Fibroblast of lung (primary cell): ENCODE measurements at regions not wholly inside any gene's neighbourhood (a gene's known extent, or its start where the extent isn't known, plus 50 kb on each side); places are given as distances from the start of the nearest gene placed in this dataset.
"Not testable (repeated sequence)": the region's sequence is repeated elsewhere in the genome, so short reads cannot be mapped to it uniquely, and the experiment has no call there.

Experiments used
- EZH2 ChIP-seq: IDR thresholded peaks from 2 replicates; pipeline ENCODE4 v1.5.1; 2012; ENCODE audit warnings: low read length, control low read depth, mild to moderate bottlenecking; ENCODE audit errors: missing control alignments
- TF ChIP-seq, protein P1 (sequence below), 2 donors: IDR thresholded peaks in 1 of 2; conservative IDR thresholded peaks in 1 of 2; 1 replicate in 1 of 2; 2 replicates in 1 of 2; pipeline ENCODE4 v1.5.1; 2011 to 2012; ENCODE audit warnings: low read length in 2 of 2, control low read depth in 1 of 2, inconsistent platforms in 1 of 2, low read depth in 1 of 2, mild to moderate bottlenecking in 1 of 2

DNA sequence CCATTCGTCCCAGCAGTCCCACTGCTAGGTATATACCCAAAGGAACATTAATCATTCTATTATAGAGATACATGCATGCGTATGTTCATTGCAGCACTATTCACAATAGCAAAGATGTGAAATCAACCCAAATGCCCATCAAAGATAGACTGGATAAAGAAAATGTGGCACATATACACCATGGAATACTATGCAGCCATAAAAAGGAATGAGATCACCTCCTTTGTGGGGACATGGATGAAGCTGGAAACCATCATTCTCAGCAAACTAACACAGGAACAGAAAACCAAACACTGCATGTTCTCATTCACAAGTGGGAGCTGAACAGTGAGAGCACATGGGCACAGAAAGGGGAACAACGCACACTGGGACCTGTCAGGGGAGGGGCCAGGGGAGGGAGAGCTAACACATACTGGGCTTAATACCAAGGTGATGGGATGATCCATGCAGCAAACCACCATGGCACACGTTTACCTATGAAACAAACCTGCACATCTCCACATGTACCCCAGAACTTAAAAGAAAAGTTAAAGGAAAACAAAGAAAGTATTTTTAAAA is 183.3 kb upstream of the PFKP start:
- TF ChIP-seq, protein P1, sequence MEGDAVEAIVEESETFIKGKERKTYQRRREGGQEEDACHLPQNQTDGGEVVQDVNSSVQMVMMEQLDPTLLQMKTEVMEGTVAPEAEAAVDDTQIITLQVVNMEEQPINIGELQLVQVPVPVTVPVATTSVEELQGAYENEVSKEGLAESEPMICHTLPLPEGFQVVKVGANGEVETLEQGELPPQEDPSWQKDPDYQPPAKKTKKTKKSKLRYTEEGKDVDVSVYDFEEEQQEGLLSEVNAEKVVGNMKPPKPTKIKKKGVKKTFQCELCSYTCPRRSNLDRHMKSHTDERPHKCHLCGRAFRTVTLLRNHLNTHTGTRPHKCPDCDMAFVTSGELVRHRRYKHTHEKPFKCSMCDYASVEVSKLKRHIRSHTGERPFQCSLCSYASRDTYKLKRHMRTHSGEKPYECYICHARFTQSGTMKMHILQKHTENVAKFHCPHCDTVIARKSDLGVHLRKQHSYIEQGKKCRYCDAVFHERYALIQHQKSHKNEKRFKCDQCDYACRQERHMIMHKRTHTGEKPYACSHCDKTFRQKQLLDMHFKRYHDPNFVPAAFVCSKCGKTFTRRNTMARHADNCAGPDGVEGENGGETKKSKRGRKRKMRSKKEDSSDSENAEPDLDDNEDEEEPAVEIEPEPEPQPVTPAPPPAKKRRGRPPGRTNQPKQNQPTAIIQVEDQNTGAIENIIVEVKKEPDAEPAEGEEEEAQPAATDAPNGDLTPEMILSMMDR (conservative IDR thresholded peaks at IDR 0.05 in 1 of 2, IDR thresholded peaks at IDR 0.05 in 1 of 2; ENCODE audit: low read depth in 1 of 2, low read length in 2 of 2): not testable (repeated sequence)
- not testable (repeated sequence) for TF ChIP-seq EZH2
